SKM-1 (cell line): ENCODE measurements at regions not wholly inside any gene's neighbourhood (a gene's known extent, or its start where the extent isn't known, plus 50 kb on each side); places are given as distances from the start of the nearest gene placed in this dataset.
"Not testable (repeated sequence)": the region's sequence is repeated elsewhere in the genome, so short reads cannot be mapped to it uniquely, and the experiment has no call there.

Experiments used
- DNase-seq: peaks from one replicate; lab custom pipeline; 2025; ENCODE audit not compliant: unreplicated experiment; lab: John Stamatoyannopoulos, UW

DNA sequence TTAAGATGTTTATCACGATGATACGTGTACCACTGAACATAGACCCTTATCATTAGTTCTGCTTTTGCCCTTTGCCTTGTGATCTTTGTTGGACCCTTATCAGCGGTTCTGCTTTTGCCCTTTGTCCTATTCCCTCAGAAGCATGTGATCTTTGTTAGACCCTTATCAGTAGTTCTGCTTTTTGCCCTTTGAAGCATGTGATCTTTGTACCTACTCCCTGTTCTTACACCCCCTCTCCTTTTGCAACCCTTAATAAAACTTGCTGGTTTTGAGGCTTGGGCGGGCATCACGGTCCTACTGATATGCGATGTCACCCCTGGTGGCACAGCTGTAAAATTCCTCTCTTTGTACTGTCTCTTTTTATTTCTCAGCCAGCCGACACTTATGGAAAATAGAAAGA, 117.0 kb downstream of the SDHAF3 start:
- DNase-seq: not testable (repeated sequence)

DNA sequence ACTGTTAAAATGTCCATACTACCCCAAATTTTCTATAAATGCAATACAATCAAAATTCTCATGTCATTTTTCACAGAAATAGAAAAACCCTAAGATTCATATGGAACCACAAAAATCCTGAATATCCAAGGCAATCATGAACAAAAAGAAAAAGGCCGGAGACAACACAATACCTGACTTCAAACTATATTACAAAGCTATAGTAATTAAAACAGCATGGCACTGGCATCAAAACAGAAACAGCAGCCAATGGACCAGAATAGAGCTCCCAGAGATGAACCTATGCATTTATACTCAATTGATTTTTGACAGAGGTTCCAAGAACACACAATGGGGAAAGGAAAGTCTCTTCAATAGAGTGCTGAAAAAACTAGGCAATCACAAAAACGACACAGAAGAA, 128.8 kb downstream of the SDHAF3 start:
- DNase-seq: no peak

DNA sequence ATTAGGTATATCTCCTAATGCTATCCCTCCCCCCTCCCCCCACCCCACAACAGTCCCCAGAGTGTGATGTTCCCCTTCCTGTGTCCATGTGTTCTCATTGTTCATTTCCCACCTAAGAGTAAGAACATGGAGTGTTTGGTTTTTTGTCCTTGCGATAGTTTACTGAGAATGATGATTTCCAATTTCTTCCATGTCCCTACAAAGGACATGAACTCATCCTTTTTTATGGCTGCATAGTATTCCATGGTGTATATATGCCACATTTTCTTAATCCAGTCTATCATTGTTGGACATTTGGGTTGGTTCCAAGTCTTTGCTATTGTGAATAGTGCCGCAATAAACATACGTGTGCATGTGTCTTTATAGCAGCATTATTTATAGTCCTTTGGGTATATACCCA, 140.7 kb downstream of the SDHAF3 start:
- not testable (repeated sequence) for DNase-seq

DNA sequence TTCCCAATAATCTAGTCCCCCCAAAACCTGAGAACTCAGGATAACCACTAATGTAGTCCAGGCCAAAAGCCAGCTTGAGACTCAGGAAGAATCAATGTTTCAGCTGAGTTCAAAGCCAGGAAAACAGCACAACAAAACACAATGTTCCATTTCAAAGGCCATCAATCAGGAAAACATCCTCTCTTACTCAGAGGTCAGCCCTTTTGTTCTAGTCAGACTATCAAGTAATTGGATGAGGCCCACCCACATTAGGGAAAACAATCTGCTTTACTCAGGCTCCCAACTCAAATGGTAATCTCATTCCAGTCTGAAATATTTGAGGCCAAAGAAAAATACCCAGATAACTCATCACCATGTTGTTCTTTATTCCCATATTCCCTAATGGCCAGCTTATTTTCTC, 152.2 kb downstream of the SDHAF3 start:
- no peak for DNase-seq

DNA sequence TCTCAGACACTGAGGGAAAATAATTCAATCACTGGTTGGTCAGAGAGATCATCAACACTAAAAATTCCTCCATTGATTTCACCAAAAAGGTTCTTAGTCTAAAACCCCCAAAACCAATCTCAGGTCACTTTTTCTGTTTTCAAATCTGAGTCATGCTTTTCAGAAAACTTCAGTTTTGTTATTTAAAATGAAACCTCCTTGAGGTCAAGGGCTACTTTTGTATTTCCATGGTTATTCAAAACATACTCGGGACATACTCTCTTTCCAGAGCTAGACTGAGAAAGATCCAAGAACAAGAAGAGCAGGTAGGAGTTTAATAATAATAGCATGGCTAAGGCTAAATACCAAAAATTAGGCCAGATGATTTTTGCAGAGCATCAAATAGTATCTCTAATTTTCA, 152.8 kb downstream of the SDHAF3 start:
- no peak for DNase-seq

DNA sequence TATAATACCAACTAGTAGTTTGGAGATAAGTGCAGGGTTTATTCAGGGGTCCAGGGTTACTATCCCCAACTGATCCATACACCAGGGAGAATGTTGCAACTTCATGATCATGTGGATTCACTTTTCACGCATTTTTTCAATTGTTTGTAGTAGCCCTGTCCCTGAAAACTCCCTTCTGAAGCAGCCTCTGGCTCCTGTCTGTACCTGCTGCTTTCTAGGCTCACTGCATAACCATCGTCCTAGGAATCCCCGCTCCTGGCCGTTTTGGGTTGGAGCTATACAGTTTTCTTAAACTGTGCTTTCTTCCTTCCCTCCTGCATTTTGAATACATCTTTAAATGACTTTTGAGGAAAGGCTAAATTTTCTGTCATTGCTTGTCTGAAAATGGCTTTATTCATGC, 154.1 kb downstream of the SDHAF3 start:
- no peak for DNase-seq

DNA sequence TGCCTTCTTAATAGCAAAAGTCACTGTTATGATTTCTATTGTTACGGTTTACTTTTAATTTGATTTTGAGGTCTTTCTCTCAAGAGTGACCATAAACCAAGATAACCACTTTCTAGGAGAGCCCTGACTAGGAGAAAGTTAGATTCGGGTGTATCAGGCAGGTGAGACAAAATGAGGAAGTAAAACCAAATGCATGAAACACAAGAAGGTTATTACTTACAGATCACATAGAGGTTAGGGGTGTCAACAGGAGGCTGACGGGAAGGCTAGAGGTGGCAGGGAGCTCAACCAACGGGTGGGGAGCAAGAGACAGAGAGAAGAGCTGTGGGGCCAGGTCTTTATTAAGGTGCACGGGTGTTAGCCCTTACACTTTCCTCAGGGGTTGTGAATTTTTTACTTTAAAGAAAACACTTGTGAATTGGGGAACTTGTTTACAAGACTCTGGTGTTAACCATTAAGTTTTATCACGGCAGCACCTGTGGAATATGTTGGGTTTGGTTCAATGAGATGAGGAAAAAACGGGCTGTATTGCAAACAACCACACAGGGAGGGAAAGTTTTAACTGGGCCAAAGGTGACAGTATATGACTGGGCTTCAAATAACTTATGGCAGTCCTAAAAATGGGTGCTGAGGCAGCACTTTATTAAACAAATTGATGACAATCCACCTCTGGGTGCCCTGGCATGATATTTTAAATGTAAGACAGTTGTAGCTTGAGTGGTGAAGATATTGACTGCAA, 154.9 kb downstream of the SDHAF3 start:
- DNase-seq: no peak

DNA sequence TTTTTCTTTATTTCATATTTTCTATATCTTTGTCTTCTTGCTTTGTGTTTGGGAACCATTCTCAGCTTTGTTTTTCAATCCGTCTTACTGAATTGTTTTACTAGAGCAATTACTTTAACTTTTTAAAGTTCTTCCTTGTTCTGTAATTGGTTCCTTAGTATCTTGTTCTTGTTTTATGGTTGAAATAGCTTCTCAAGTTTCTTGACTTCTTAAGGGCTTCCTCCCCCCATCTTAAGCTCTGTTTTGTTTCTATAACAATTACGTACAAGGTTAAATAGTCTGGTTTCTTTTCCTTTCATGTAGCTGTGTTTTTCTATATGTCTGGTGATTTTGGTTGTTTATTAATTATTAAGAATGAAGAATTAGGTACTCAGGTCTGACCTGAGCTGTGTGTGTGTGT, 158.0 kb downstream of the SDHAF3 start:
- DNase-seq: no peak

DNA sequence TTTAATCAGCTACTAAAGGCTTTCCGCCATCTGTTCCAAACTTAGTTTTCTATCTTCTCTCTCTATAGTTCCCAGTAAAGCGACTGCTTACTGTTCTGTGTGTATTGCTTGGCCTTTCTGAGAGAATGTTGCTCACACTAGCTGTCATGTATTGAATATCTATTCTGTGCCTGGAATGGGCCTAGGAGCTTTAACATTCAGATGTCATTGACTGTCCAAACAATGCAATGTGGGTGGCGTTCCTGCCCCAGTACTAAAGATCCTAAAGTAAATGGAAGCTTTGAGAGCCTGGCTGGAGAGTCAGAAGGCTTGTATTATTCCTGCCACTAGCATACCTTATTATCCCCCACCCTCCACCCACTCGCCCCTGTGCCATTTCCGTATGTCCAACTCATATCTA, 163.5 kb downstream of the SDHAF3 start:
- DNase-seq: no peak

DNA sequence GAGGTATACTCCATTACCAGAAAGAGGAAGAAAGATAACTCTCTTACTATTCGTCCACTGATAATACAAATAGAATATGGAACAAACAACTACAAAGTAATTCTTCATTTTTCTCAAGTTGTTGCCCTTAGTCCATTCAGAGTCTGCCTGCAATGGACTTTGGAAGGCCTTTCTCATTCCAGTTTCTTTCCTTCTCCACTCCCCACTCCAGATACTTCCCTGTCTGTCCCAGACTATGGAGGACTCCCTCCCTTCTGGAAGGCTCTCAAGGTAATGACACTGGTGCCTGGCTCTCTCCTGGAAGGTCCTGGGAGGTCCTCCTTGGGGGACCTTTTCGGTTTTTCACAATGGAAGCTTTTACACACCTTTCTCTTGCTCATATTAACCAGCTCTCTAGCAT, 167.8 kb downstream of the SDHAF3 start:
- no peak for DNase-seq

DNA sequence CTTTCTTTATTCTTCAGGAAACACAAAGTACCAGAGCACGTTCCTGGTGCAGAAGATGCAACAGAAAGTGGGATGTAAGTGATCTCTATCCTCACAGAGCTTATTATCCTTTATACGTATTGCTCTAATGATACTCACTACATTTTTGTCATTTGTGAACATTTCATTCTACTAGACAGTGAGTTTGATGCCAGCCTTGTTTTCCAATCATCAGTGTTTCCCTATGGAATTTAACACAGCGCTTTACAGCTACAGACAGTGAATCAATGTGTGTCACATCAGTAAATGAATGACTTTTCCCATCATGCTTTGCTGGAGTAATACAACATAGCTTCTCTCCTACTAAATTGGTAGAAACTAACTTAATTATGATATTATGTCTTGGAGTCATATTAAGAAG, 175.5 kb downstream of the SDHAF3 start:
- no peak for DNase-seq

DNA sequence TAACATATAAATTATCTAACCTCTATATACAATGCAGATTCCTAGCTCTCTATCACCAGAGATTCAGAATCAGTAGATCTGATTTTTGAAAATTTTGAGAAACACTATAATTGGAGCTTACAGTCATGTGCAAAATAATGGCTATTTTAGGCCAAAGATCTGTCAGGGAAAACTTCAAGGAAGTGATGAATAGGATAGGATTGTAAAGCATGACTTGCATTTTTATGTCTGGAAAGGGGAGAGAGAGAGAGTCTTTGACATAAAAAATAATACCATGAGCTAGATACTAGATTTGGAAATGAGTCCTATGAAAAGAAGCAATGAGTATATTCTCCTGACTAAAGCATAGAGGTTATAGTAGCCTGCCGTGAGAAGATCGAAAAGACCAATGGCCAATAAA, 181.1 kb downstream of the SDHAF3 start:
- no peak for DNase-seq

DNA sequence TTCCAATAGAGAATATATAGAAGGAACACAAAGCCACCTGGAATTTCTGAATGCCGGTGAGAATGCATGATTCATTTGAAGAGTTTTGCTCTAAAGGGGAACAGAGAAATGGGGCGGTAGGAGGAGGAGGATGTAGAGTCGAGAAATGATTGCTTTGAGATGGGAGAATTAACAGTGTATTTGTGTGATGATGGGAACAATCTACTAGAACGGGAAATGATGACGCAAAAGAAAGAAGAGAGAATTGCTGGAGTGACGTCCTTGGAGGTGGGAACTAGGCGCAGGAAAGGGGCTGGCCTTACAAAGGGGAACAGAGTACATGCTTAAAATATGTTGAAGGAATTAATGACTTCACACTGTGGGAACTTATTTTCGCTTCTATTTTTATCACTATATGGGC, 188.1 kb downstream of the SDHAF3 start:
- no peak for DNase-seq

DNA sequence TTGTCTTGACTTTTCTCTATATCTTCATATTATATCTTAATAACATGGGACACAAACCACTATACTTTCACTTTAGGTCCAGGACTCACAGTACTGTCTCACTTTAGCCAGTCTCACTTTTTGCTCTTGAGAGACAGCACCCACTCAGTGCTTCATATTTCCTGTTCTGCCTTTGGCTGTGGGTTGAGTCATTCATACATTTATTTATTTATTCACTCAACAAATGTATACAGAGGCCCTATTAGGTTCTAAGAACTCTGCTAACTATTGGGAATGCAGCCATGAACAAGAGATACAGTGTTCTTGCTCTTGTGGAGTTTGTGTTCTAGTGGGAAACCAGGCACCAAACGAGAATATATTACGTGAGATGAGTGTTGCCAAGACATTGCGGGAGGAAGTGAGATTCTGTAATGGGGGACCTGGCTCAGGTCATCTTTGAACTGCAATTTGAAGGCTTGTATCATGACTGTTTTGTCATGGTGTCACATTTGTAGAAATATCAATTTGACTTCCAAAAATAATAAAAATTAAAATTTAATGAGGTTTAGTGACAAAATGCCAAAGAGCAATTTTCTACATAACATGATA, 190.1 kb downstream of the SDHAF3 start:
- DNase-seq: no peak

DNA sequence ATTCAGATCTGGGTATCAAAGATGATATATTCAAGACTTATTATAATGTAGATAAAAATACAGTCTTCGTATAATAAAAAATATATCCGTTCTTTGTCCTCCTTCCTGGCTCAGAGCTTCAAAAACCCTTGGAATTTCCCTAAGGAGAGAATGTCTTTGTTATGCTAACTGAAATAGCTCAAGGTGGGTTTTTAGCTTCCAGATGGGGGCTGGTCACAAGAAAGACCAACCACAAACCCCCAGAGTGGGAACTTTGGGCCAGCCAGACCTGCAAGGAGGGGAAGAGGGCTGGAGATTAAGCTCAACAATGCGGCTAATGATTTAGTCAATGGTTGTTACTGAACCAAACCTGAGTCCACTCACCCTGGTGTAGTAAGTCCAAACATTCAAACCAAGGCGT, 196.4 kb downstream of the SDHAF3 start:
- no peak for DNase-seq

DNA sequence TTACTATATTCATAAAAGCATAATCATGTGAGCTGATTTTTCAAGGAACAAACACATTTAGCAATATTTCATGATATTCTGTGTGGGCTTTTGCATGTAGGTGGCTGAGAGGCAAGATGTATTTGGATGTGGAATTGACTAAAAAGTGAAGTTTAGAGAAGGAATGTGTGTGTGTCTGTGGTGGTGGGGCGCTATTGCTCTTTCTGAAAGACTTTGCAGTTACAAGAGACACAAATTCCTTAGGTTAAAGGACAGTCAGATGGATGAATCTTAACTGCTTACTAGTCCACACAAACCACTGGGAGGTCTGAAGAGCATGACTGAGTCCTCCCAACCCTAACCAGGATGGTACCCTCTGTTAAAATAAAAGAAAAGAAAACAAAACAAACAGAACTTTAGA, 200.1 kb downstream of the SDHAF3 start:
- DNase-seq: no peak

DNA sequence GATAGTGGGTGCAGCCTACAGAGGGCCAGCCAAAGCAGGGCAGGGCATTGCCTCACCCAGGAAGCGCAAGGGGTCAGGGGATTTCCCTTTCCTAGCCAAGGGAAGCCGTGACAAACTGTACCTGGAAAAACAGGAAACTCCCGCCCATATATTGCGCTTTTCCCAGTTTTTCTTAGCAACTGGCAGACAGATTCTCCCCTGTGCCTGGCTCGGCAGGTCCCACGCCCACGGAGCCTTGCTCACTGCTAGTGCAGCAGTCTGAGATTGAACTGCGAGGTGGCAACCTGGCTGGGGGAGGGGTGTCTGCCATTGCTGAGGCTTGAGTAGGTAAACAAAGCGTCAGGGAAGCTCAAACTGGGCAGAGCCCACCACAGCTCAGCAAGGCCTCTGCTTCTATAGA, 212.4 kb downstream of the SDHAF3 start:
- not testable (repeated sequence) for DNase-seq

DNA sequence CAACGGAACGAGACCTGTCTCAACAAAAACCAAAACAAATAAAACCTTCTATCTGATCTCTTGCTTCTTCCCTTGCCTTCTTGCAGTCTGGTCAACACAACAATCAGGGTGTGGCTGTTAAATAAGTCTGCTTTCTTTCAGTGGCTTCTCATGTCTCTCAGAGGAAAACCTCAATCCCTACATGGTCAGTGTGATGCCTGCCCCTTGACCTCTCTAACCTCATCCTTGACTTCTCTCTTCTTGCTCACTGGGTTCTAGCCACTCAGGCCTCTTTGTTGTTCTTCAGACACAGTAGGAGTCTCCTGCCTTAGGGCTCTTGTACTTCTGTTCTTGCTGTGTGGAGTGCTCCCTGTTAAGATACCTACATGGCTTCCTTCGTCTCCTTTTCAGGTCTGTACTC, 220.4 kb downstream of the SDHAF3 start:
- no peak for DNase-seq

DNA sequence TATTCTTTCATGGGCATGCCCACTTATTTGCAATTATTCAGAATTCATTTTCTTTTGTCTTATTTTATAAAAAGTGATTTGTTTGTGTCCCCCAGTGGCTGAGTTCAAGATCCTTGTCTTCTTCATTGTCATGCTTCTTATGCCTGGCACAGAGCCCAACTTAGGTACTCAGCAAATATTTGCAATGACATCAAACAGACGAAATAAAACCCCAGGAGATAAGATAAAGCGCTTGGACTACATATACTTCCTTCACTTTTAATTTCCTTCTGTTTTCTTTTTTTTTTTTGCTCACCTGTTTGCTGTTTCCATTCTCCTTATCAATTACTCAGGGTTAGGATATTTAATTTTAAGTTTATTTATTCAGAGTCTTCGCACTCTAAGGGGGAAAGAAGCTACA, 225.0 kb downstream of the SDHAF3 start:
- DNase-seq: no peak

DNA sequence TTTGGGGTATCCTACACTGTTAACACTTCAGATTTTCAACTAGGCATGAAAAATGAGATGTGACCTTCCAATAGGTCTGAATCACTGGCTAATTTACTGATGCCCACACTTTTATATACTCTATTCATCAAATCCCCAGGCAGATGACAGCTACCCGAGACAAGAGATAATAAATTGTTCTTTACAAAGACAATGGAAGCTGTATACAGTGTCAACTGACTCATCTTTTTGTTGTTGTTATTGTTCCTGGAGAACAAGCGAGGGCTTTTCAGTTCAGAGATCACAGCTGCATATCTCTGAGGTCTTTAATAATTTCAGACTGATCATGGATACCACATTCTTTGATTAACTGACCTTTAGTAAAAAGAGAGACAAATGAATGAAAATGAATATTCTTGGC, 228.9 kb downstream of the SDHAF3 start:
- DNase-seq: no peak

DNA sequence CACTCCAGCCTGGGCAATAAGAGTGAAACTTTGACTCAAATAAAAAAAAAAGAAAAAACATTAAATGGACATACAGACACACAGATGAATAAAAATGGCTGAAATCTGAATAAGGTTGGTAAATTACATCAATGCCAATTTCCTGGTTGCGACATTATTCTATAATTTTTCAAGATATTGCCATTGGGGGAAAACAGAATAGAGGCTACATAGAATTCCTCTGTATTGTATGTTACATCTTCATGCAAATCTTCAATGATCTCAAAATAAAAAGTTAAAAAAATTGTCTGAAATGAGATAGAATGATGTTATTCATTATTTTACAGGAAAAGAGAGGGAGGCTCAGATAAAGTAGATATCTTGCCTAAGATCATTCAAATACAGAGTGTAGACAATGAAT, 234.0 kb downstream of the SDHAF3 start:
- no peak for DNase-seq

DNA sequence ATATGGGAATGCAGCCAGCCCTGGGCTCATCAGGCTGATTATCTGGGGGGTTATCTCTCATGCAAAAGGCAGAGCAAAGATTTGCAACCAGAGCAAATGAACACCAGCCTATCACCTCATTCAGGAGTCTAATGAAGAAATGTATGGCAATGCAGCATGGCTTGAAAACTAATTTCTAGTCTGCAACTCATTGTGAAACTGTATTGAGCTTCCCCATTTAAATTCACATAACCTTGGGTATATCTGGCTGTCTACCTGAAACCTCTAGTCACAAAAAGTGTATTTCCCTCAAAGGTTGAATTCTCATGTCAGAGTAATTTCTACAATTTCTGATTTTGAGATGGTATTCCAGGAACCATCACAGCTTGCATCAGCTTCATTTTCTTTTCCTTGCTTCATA, 240.0 kb downstream of the SDHAF3 start:
- no peak for DNase-seq

DNA sequence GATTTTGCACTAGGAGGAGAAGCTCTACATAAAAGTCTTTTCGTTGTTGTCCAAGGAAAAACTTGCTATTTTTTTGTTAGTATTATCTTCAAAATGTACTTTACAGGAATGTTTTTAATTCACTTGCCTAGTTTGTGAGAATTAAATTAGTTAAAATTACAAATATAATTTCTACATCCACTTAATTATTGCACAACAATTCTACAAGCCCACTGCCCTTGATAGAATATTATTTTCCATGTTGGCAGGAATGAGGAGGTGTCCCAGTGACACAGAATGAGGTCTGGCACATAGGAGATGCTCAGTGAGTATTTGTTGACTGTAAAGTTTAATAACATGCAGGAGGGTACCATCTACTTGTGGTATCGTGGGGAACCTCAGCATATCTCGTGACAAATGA, 255.4 kb downstream of the SDHAF3 start:
- no peak for DNase-seq
